Lung (tissue), 11 donors: ENCODE measurements at regions not wholly inside any gene's neighbourhood (a gene's known extent, or its start where the extent isn't known, plus 50 kb on each side); places are given as distances from the start of the nearest gene placed in this dataset.

Source experiments
- ATAC-seq: fragments of 200-7000 bp; cut with Tn5 transposase; one replicate; pipeline ENCODE4 v1.9.1; 2020; ENCODE audit warnings: moderate number of reproducible peaks; ENCODE audit not compliant: insufficient read depth, low FRiP score
- DNase-seq, 3 donors: peaks; one replicate each; pipeline ENCODE4 v3.0.0-alpha.2; 2013 to 2017
- H3K27ac ChIP-seq, 2 donors: one replicate each; pipeline ENCODE4 v1.5.1; 2013; ENCODE audit warnings: mild to moderate bottlenecking in 2 of 2, moderate library complexity in 2 of 2, control low read depth in 1 of 2, inconsistent platforms in 1 of 2, low read depth in 1 of 2, low read length in 1 of 2
- H3K27me3 ChIP-seq, 3 donors: one replicate each; pipeline ENCODE4 v1.5.1; 2013; ENCODE audit warnings: low read length in 2 of 3; ENCODE audit not compliant: control insufficient read depth in 3 of 3, insufficient read depth in 3 of 3
- H3K36me3 ChIP-seq, 4 donors: one replicate each; pipeline ENCODE4 v1.5.1; 2013; ENCODE audit warnings: low read length in 4 of 4, mild to moderate bottlenecking in 1 of 4, moderate library complexity in 1 of 4; ENCODE audit not compliant: control insufficient read depth in 4 of 4, insufficient read depth in 4 of 4
- H3K4me1 ChIP-seq, 5 donors: one replicate each; pipeline ENCODE4 v1.5.1; 2013; ENCODE audit warnings: low read length in 5 of 5, mild to moderate bottlenecking in 2 of 5, moderate library complexity in 1 of 5; ENCODE audit not compliant: control insufficient read depth in 5 of 5, insufficient read depth in 5 of 5
- H3K4me3 ChIP-seq: one replicate; pipeline ENCODE4 v1.5.1; 2013; ENCODE audit warnings: mild to moderate bottlenecking, control low read depth, moderate library complexity
- H3K9ac ChIP-seq, 2 donors: one replicate each; pipeline ENCODE4 v1.5.1; 2013; ENCODE audit warnings: low read length in 2 of 2, control low read depth in 1 of 2; ENCODE audit not compliant: insufficient read depth in 1 of 2
- H3K9me3 ChIP-seq, 4 donors: one replicate each; pipeline ENCODE4 v1.5.1; 2013; ENCODE audit warnings: low read length in 3 of 4, mild to moderate bottlenecking in 1 of 4, moderate library complexity in 1 of 4; ENCODE audit not compliant: control insufficient read depth in 4 of 4, insufficient read depth in 3 of 4
- CTCF ChIP-seq: IDR thresholded peaks from 2 replicates; pipeline ENCODE4 v1.5.1; 2012; ENCODE audit warnings: mild to moderate bottlenecking; ENCODE audit errors: control extremely low read depth, extremely low read depth
- WGBS, 2 donors: extraction: QIAGEN DNeasy Blood & Tissue Kit; methylation state at CpG; one replicate each; pipeline ENCODE4 v1.1.7; 2013; 5-methylcytosine and 5-hydroxymethylcytosine counted together
- donor health status: control.
- donor health status: control.
- donor health status: Bipolar disorder and iron deficiency.
- donor health status: healthy.
- donor health status: DM: yes; HTN: yes; CAD: no.

GRCh38 chr4:30957706-30958105, 237.5 kb downstream of the PCDH7 start:
- peak in 2 of 3 donors; percentile 22 to 25 for DNase-seq
- Histone ChIP-seq H3K27me3 (no peaks in the 10 kb centered on the region), H3K4me3 (no peak overlapping the region), H3K4me1 (no peaks in the 10 kb centered on the region), H3K27ac (no peak overlapping the region), H3K9me3 (no peaks in the 10 kb centered on the region), H3K9ac (no peak overlapping the region), H3K36me3 (no peaks in the 10 kb centered on the region)
- WGBS, 2 donors = 63 to 65% methylated on average over 4 of the region's 4 CpGs
- TF ChIP-seq CTCF = no peak
- no peak for ATAC-seq

- Histone ChIP-seq H3K27me3 (no peaks in the 10 kb centered on the region), H3K36me3 (no peaks in the 10 kb centered on the region), H3K4me3 (no peak overlapping the region), H3K9ac (no peak overlapping the region), H3K27ac (no peak overlapping the region), H3K4me1 (peaks cover 0 to 3% (median 0%) of the 10 kb centered on the region in 5 donors), H3K9me3 (no peaks in the 10 kb centered on the region)
- DNase-seq (no peak), ATAC-seq (no peak)
- TF ChIP-seq CTCF = no peak
- 78 to 81% methylated on average over 3 of the region's 3 CpGs for WGBS, 2 donors
Measured at GRCh38 chr4:30959781-30960485, 239.8 kb downstream of the PCDH7 start.

- no peak overlapping the region for H3K27ac ChIP-seq
- no peak for TF ChIP-seq CTCF
- H3K4me1 ChIP-seq = peaks cover 0 to 6% (median 0%) of the 10 kb centered on the region in 5 donors
- H3K9ac ChIP-seq = no peak overlapping the region
- H3K4me3 ChIP-seq = no peak overlapping the region
- H3K9me3 ChIP-seq = no peaks in the 10 kb centered on the region
- H3K36me3 ChIP-seq = no peaks in the 10 kb centered on the region
- H3K27me3 ChIP-seq = no peaks in the 10 kb centered on the region
- DNase-seq (no peak), ATAC-seq (no peak)
Measured at GRCh38 chr4:30962939-30963338, 242.8 kb downstream of the PCDH7 start.

- ATAC-seq (no peak), DNase-seq (peak in 1 of 3 donors; percentile 8)
- TF ChIP-seq CTCF = no peak
- H3K9me3 ChIP-seq = no peaks in the 10 kb centered on the region
- H3K9ac ChIP-seq = no peak overlapping the region
- no peak overlapping the region for H3K4me3 ChIP-seq
- WGBS, 2 donors = 64 to 73% methylated on average over 5 of the region's 5 CpGs
- H3K4me1 ChIP-seq = peaks cover 0 to 4% (median 0%) of the 10 kb centered on the region in 5 donors
- H3K27ac ChIP-seq = no peak overlapping the region
- H3K27me3 ChIP-seq = no peaks in the 10 kb centered on the region
- no peaks in the 10 kb centered on the region for H3K36me3 ChIP-seq
Measured at GRCh38 chr4:30968926-30969325, 248.8 kb downstream of the PCDH7 start.
